SK-N-SH treated with all-trans-retinoic acid at 6 μM for 48 hours (cell line): ENCODE measurements at regions not wholly inside any gene's neighbourhood (a gene's known extent, or its start where the extent isn't known, plus 50 kb on each side); places are given as distances from the start of the nearest gene placed in this dataset.

ENCODE experiments used
- ATAC-seq: fragments of 200-7000 bp; cut with Tn5 transposase; 3 replicates; pipeline ENCODE4 v1.9.1; 2020; ENCODE audit warnings: mild to moderate bottlenecking, moderate library complexity
- ARNTL ChIP-seq: fragments of 450-650 bp; formaldehyde crosslinking; IDR thresholded peaks from 2 replicates; pipeline ENCODE4 v1.5.0; 2020; ENCODE audit warnings: low read depth, mild to moderate bottlenecking, moderate library complexity, borderline replicate concordance
- BACH2 ChIP-seq: fragments of 250-450 bp; sonication (Bioruptor Pico); IDR thresholded peaks from 2 replicates; pipeline ENCODE4 v1.9.0; 2021; ENCODE audit warnings: mild to moderate bottlenecking, borderline replicate concordance
- CSDC2 ChIP-seq: fragments of 250-450 bp; sonication (Bioruptor Pico); IDR thresholded peaks from 2 replicates; pipeline ENCODE4 v1.5.0; 2020; ENCODE audit warnings: mild to moderate bottlenecking, moderate library complexity
- ESRRG ChIP-seq: fragments of 250-450 bp; sonication (Bioruptor Pico); IDR thresholded peaks from 2 replicates; pipeline ENCODE4 v1.6.1; 2021; ENCODE audit warnings: mild to moderate bottlenecking
- GLIS3 ChIP-seq: fragments of 250-450 bp; sonication (Bioruptor Pico); IDR thresholded peaks from 2 replicates; pipeline ENCODE4 v1.5.0; 2020; ENCODE audit warnings: mild to moderate bottlenecking, moderate library complexity
- OSR1 ChIP-seq: fragments of 250-450 bp; sonication (Bioruptor Pico); IDR thresholded peaks from 2 replicates; pipeline ENCODE4 v1.8.0; 2022; ENCODE audit warnings: moderate library complexity, mild to moderate bottlenecking, inconsistent platforms
- PPARA ChIP-seq: fragments of 250-450 bp; sonication (Bioruptor Pico); IDR thresholded peaks from 2 replicates; pipeline ENCODE4 v1.5.0; 2020; ENCODE audit warnings: mild to moderate bottlenecking, borderline replicate concordance
- RARB ChIP-seq: fragments of 250-450 bp; sonication (Bioruptor Pico); IDR thresholded peaks from 2 replicates; pipeline ENCODE4 v1.8.0; 2021; ENCODE audit warnings: mild to moderate bottlenecking, moderate library complexity
- SNAI2 ChIP-seq: fragments of 250-450 bp; sonication (Bioruptor Pico); IDR thresholded peaks from 2 replicates; pipeline ENCODE4 v1.5.0; 2020; ENCODE audit warnings: mild to moderate bottlenecking, moderate library complexity
- TCF4 ChIP-seq: fragments of 250-450 bp; sonication (Bioruptor Pico); IDR thresholded peaks from 2 replicates; pipeline ENCODE4 v1.8.0; 2021; ENCODE audit warnings: mild to moderate bottlenecking, moderate library complexity, borderline replicate concordance
- ZC3H10 ChIP-seq: fragments of 250-450 bp; sonication (Bioruptor Pico); IDR thresholded peaks from 2 replicates; pipeline ENCODE4 v1.5.1; 2021; ENCODE audit warnings: mild to moderate bottlenecking, moderate library complexity
- ZFP3 ChIP-seq: fragments of 250-450 bp; sonication (Bioruptor Pico); IDR thresholded peaks from 2 replicates; pipeline ENCODE4 v1.5.0; 2020; ENCODE audit warnings: mild to moderate bottlenecking, moderate library complexity
- ZFP30 ChIP-seq: fragments of 450-650 bp; formaldehyde crosslinking; IDR thresholded peaks from 2 replicates; pipeline ENCODE4 v1.5.0; 2022; ENCODE audit warnings: mild to moderate bottlenecking, moderate library complexity
- ZNF70 ChIP-seq: fragments of 450-650 bp; formaldehyde crosslinking; IDR thresholded peaks from 2 replicates; pipeline ENCODE4 v1.5.0; 2020; ENCODE audit warnings: mild to moderate bottlenecking, moderate library complexity
- ZNF8 ChIP-seq: fragments of 450-650 bp; formaldehyde crosslinking; IDR thresholded peaks from 2 replicates; pipeline ENCODE4 v1.5.0; 2020; ENCODE audit warnings: mild to moderate bottlenecking, moderate library complexity
- TF ChIP-seq, protein P1 (sequence below): fragments of 250-450 bp; sonication (Bioruptor Pico); IDR thresholded peaks from 2 replicates; pipeline ENCODE4 v1.8.0; 2020; ENCODE audit warnings: mild to moderate bottlenecking, moderate library complexity, borderline replicate concordance
- TF ChIP-seq, protein P2 (sequence below): fragments of 250-450 bp; sonication (Bioruptor Pico); IDR thresholded peaks from 2 replicates; pipeline ENCODE4 v1.8.0; 2021; ENCODE audit warnings: low read depth, mild to moderate bottlenecking, moderate library complexity, borderline replicate concordance
- TF ChIP-seq, protein P3 (sequence below): fragments of 250-450 bp; sonication (Bioruptor Pico); IDR thresholded peaks from 2 replicates; pipeline ENCODE4 v1.5.1; 2020; ENCODE audit warnings: low read depth, mild to moderate bottlenecking, moderate library complexity
- TF ChIP-seq, protein P4 (sequence below): fragments of 250-450 bp; sonication (Bioruptor Pico); IDR thresholded peaks from 2 replicates; pipeline ENCODE4 v1.5.1; 2021; ENCODE audit warnings: mild to moderate bottlenecking, moderate library complexity

DNA sequence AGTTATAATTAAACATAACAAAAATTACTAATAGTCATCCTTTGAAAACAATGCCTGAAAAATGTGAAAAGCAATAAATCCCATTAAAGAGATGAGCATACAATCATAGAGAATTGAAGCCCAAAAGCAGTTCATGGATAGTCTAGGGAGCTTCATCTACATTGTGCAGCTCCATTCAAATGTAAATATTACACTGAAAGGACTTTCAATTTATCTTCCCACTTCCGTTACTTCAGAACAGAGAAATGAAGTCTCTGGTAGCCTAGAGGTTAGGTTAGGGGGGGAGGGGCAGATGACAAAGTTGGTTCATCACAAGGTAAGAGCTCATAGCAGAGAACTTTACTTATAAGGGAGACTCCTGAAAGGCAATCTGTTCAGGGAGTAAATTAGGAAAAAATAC is 126.6 kb upstream of the RGPD4 start:
- TF ChIP-seq ZNF70 (CRISPR knock-in tag): no peak
- TF ChIP-seq, protein P1, sequence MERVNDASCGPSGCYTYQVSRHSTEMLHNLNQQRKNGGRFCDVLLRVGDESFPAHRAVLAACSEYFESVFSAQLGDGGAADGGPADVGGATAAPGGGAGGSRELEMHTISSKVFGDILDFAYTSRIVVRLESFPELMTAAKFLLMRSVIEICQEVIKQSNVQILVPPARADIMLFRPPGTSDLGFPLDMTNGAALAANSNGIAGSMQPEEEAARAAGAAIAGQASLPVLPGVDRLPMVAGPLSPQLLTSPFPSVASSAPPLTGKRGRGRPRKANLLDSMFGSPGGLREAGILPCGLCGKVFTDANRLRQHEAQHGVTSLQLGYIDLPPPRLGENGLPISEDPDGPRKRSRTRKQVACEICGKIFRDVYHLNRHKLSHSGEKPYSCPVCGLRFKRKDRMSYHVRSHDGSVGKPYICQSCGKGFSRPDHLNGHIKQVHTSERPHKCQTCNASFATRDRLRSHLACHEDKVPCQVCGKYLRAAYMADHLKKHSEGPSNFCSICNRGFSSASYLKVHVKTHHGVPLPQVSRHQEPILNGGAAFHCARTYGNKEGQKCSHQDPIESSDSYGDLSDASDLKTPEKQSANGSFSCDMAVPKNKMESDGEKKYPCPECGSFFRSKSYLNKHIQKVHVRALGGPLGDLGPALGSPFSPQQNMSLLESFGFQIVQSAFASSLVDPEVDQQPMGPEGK (CRISPR knock-in tag): no peak
- no peak for TF ChIP-seq ZNF8 (CRISPR knock-in tag)
- TF ChIP-seq SNAI2 (CRISPR knock-in tag): no peak
- no peak for TF ChIP-seq ARNTL (CRISPR knock-in tag)
- TF ChIP-seq TCF4 (CRISPR knock-in tag): no peak
- no peak for TF ChIP-seq GLIS3 (CRISPR knock-in tag)
- TF ChIP-seq ESRRG: no peak
- TF ChIP-seq RARB (CRISPR knock-in tag): no peak
- TF ChIP-seq ZC3H10 (CRISPR knock-in tag): no peak
- TF ChIP-seq, protein P2, sequence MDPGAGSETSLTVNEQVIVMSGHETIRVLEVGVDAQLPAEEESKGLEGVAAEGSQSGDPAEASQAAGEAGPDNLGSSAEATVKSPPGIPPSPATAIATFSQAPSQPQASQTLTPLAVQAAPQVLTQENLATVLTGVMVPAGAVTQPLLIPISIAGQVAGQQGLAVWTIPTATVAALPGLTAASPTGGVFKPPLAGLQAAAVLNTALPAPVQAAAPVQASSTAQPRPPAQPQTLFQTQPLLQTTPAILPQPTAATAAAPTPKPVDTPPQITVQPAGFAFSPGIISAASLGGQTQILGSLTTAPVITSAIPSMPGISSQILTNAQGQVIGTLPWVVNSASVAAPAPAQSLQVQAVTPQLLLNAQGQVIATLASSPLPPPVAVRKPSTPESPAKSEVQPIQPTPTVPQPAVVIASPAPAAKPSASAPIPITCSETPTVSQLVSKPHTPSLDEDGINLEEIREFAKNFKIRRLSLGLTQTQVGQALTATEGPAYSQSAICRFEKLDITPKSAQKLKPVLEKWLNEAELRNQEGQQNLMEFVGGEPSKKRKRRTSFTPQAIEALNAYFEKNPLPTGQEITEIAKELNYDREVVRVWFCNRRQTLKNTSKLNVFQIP: no peak
- TF ChIP-seq ZFP3 (CRISPR knock-in tag): no peak
- TF ChIP-seq BACH2 (CRISPR knock-in tag): no peak
- TF ChIP-seq, protein P3, sequence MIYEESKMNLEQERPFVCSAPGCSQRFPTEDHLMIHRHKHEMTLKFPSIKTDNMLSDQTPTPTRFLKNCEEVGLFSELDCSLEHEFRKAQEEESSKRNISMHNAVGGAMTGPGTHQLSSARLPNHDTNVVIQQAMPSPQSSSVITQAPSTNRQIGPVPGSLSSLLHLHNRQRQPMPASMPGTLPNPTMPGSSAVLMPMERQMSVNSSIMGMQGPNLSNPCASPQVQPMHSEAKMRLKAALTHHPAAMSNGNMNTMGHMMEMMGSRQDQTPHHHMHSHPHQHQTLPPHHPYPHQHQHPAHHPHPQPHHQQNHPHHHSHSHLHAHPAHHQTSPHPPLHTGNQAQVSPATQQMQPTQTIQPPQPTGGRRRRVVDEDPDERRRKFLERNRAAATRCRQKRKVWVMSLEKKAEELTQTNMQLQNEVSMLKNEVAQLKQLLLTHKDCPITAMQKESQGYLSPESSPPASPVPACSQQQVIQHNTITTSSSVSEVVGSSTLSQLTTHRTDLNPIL: no peak
- TF ChIP-seq, all 23 proteins: peak for 0

DNA sequence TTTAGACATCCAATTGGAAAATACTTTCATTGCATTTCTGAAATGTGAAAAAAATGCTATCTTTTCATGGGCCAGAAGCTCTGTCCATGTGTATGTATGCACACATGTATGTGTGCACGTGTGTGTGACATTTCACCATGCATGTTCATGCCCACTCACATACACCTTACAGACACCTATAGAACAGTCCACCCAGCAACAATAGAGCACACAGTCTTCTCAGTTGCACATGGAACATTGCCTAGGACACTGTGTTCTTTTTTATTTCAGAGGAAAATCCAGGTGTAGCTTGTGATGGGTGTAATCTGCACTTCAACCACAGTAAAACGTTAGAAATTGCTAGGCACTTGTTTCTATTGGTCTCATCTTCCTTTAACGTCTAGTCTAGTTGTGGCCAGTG is 114.8 kb upstream of the RGPD4 start:
- ATAC-seq: no peak
- TF ChIP-seq ZNF8 (CRISPR knock-in tag) (no peak), TCF4 (CRISPR knock-in tag) (no peak), ESRRG (no peak), GLIS3 (CRISPR knock-in tag) (no peak), ZC3H10 (CRISPR knock-in tag) (no peak), SNAI2 (CRISPR knock-in tag) (no peak), RARB (CRISPR knock-in tag) (no peak), ZFP3 (CRISPR knock-in tag) (no peak), ZFP30 (CRISPR knock-in tag) (no peak)
- TF ChIP-seq, protein P4, sequence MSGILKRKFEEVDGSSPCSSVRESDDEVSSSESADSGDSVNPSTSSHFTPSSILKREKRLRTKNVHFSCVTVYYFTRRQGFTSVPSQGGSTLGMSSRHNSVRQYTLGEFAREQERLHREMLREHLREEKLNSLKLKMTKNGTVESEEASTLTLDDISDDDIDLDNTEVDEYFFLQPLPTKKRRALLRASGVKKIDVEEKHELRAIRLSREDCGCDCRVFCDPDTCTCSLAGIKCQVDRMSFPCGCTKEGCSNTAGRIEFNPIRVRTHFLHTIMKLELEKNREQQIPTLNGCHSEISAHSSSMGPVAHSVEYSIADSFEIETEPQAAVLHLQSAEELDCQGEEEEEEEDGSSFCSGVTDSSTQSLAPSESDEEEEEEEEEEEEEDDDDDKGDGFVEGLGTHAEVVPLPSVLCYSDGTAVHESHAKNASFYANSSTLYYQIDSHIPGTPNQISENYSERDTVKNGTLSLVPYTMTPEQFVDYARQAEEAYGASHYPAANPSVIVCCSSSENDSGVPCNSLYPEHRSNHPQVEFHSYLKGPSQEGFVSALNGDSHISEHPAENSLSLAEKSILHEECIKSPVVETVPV (CRISPR knock-in tag): no peak
- TF ChIP-seq, protein P3: no peak
- TF ChIP-seq, protein P1 (CRISPR knock-in tag): no peak

More for the DNA sequence above, 126.6 kb upstream of the RGPD4 start:
- no peak for ATAC-seq

DNA sequence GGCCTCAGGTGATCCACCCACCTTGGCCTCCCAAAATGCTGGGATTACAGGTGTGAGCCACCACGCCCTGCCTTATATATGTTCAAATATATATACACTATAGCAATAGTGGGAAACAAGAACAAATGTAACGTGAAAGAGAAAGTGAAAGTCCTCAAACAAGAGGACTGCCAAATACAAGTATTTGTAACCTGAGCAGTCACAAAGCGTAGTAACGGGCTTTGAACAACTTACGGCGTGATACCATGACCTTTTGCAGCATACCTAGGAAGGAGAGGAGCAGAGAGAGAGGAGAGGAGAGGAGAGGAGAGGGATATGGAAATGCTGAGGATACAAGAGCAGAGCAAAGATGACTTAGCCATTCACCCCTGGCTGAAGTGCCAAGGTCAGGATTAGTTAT is 113.8 kb upstream of the RGPD4 start:
- no peak for ATAC-seq
- TF ChIP-seq, protein P4 (CRISPR knock-in tag): no peak
- TF ChIP-seq ZFP30 (CRISPR knock-in tag) (no peak), RARB (CRISPR knock-in tag) (no peak), BACH2 (CRISPR knock-in tag) (no peak), OSR1 (CRISPR knock-in tag) (no peak), PPARA (CRISPR knock-in tag) (no peak), SNAI2 (CRISPR knock-in tag) (no peak), ZNF8 (CRISPR knock-in tag) (no peak), TCF4 (CRISPR knock-in tag) (no peak), ZNF70 (CRISPR knock-in tag) (no peak), ZFP3 (CRISPR knock-in tag) (no peak), CSDC2 (CRISPR knock-in tag) (no peak), ESRRG (no peak), ARNTL (CRISPR knock-in tag) (no peak)
- TF ChIP-seq, protein P1 (CRISPR knock-in tag): no peak
- TF ChIP-seq, protein P2: no peak
